ENCODE measurements at regions not wholly inside any gene's neighbourhood (a gene's known extent, or its start where the extent isn't known, plus 50 kb on each side); places are given as distances from the start of the nearest gene placed in this dataset.

- TF ChIP-seq POLR2A (IDR thresholded peaks at IDR 0.05) (no peak), CTCF (IDR thresholded peaks at IDR 0.05 in 8 of 11, conservative IDR thresholded peaks at IDR 0.05 in 3 of 11) (no peak), POLR2AphosphoS5 (IDR thresholded peaks at IDR 0.05) (no peak)
Observed at GRCh38 chr13:68007576-68007975, 777.4 kb upstream of the PCDH9 start.

Measured in spleen (tissue), 7 donors.